ENCODE measurements at regions not wholly inside any gene's neighbourhood (a gene's known extent, or its start where the extent isn't known, plus 50 kb on each side); places are given as distances from the start of the nearest gene placed in this dataset.

- no peak for DNase-seq
- Histone ChIP-seq H3K9me3 (ENCODE audit: control insufficient read depth, low read depth, low read length) (no peaks in the 10 kb centered on the region), H3K27me3 (ENCODE audit: control insufficient read depth, insufficient read depth, low read length) (no peaks in the 10 kb centered on the region), H3K4me1 (ENCODE audit: control insufficient read depth, insufficient read depth, low read length) (no peaks in the 10 kb centered on the region), H3K27ac (ENCODE audit: low read length) (no peak overlapping the region), H3K4me3 (ENCODE audit: low read length) (no peak overlapping the region), H3K36me3 (ENCODE audit: control insufficient read depth, insufficient read depth, low read length) (no peaks in the 10 kb centered on the region)
- WGBS (ENCODE audit: insufficient coverage, low lambda C conversion rate): 83% methylated on average over 1 of the region's 2 CpGs
Measured at GRCh38 chr14:85788470-85789233, 258.7 kb downstream of the FLRT2 start.

GRCh38 chr14:85766295-85766694 lies 236.4 kb downstream of the FLRT2 start:
- Histone ChIP-seq H3K36me3 (ENCODE audit: control insufficient read depth, insufficient read depth, low read length) (no peaks in the 10 kb centered on the region), H3K9me3 (ENCODE audit: control insufficient read depth, low read depth, low read length) (no peaks in the 10 kb centered on the region), H3K4me3 (ENCODE audit: low read length) (no peak overlapping the region), H3K27ac (ENCODE audit: low read length) (no peak overlapping the region), H3K4me1 (ENCODE audit: control insufficient read depth, insufficient read depth, low read length) (no peaks in the 10 kb centered on the region), H3K27me3 (ENCODE audit: control insufficient read depth, insufficient read depth, low read length) (peaks cover 2% of the 10 kb centered on the region)
- DNase-seq: no peak
- no CpG with 5 or more reads among the region's 3 CpGs for WGBS (ENCODE audit: insufficient coverage, low lambda C conversion rate)

GRCh38 chr14:85764822-85765221 lies 234.9 kb downstream of the FLRT2 start:
- H3K36me3 ChIP-seq (ENCODE audit: control insufficient read depth, insufficient read depth, low read length): no peaks in the 10 kb centered on the region
- H3K4me3 ChIP-seq (ENCODE audit: low read length): no peak overlapping the region
- no peaks in the 10 kb centered on the region for H3K4me1 ChIP-seq (ENCODE audit: control insufficient read depth, insufficient read depth, low read length)
- H3K27me3 ChIP-seq (ENCODE audit: control insufficient read depth, insufficient read depth, low read length): peaks cover 2% of the 10 kb centered on the region
- no CpG with 5 or more reads among the region's 6 CpGs for WGBS (ENCODE audit: insufficient coverage, low lambda C conversion rate)
- no peaks in the 10 kb centered on the region for H3K9me3 ChIP-seq (ENCODE audit: control insufficient read depth, low read depth, low read length)
- no peak for DNase-seq
- H3K27ac ChIP-seq (ENCODE audit: low read length): no peak overlapping the region

- Histone ChIP-seq H3K27me3 (ENCODE audit: control insufficient read depth, insufficient read depth, low read length) (peaks cover 2% of the 10 kb centered on the region), H3K27ac (ENCODE audit: low read length) (no peak overlapping the region), H3K36me3 (ENCODE audit: control insufficient read depth, insufficient read depth, low read length) (no peaks in the 10 kb centered on the region), H3K4me3 (ENCODE audit: low read length) (no peak overlapping the region), H3K9me3 (ENCODE audit: control insufficient read depth, low read depth, low read length) (no peaks in the 10 kb centered on the region), H3K4me1 (ENCODE audit: control insufficient read depth, insufficient read depth, low read length) (no peaks in the 10 kb centered on the region)
- WGBS (ENCODE audit: insufficient coverage, low lambda C conversion rate): 100% methylated on average over 1 of the region's 4 CpGs
- no peak for DNase-seq
Measured at GRCh38 chr14:85762526-85762925, 232.6 kb downstream of the FLRT2 start.

GRCh38 chr14:85752175-85752574 lies 222.2 kb downstream of the FLRT2 start:
- H3K9me3 ChIP-seq (ENCODE audit: control insufficient read depth, low read depth, low read length): no peaks in the 10 kb centered on the region
- no peak for DNase-seq

GRCh38 chr14:85744573-85744972 lies 214.6 kb downstream of the FLRT2 start:
- no peaks in the 10 kb centered on the region for H3K9me3 ChIP-seq (ENCODE audit: control insufficient read depth, low read depth, low read length)
- no peak for DNase-seq
- no peaks in the 10 kb centered on the region for H3K36me3 ChIP-seq (ENCODE audit: control insufficient read depth, insufficient read depth, low read length)
- no peak overlapping the region for H3K4me3 ChIP-seq (ENCODE audit: low read length)
- WGBS (ENCODE audit: insufficient coverage, low lambda C conversion rate): 100% methylated on average over 2 of the region's 4 CpGs
- no peak overlapping the region for H3K27ac ChIP-seq (ENCODE audit: low read length)
- H3K27me3 ChIP-seq (ENCODE audit: control insufficient read depth, insufficient read depth, low read length): no peaks in the 10 kb centered on the region
- H3K4me1 ChIP-seq (ENCODE audit: control insufficient read depth, insufficient read depth, low read length): no peaks in the 10 kb centered on the region

More at GRCh38 chr14:85752175-85752574, 222.2 kb downstream of the FLRT2 start:
- Histone ChIP-seq H3K27ac (ENCODE audit: low read length) (no peak overlapping the region), H3K27me3 (ENCODE audit: control insufficient read depth, insufficient read depth, low read length) (no peaks in the 10 kb centered on the region), H3K4me1 (ENCODE audit: control insufficient read depth, insufficient read depth, low read length) (no peaks in the 10 kb centered on the region), H3K36me3 (ENCODE audit: control insufficient read depth, insufficient read depth, low read length) (no peaks in the 10 kb centered on the region), H3K4me3 (ENCODE audit: low read length) (no peak overlapping the region)
- WGBS (ENCODE audit: insufficient coverage, low lambda C conversion rate): 100% methylated on average over 1 of the region's 2 CpGs

- 50% methylated on average over 1 of the region's 1 CpG for WGBS (ENCODE audit: insufficient coverage, low lambda C conversion rate)
- no peaks in the 10 kb centered on the region for H3K9me3 ChIP-seq (ENCODE audit: control insufficient read depth, low read depth, low read length)
Measured at GRCh38 chr14:85732031-85732430, 202.1 kb downstream of the FLRT2 start.

GRCh38 chr14:85731186-85731585 lies 201.2 kb downstream of the FLRT2 start:
- no peaks in the 10 kb centered on the region for H3K36me3 ChIP-seq (ENCODE audit: control insufficient read depth, insufficient read depth, low read length)
- H3K27me3 ChIP-seq (ENCODE audit: control insufficient read depth, insufficient read depth, low read length): no peaks in the 10 kb centered on the region
- no peaks in the 10 kb centered on the region for H3K9me3 ChIP-seq (ENCODE audit: control insufficient read depth, low read depth, low read length)
- DNase-seq: no peak
- no peak overlapping the region for H3K27ac ChIP-seq (ENCODE audit: low read length)
- no peaks in the 10 kb centered on the region for H3K4me1 ChIP-seq (ENCODE audit: control insufficient read depth, insufficient read depth, low read length)
- no peak overlapping the region for H3K4me3 ChIP-seq (ENCODE audit: low read length)

More at GRCh38 chr14:85732031-85732430, 202.1 kb downstream of the FLRT2 start:
- Histone ChIP-seq H3K27me3 (ENCODE audit: control insufficient read depth, insufficient read depth, low read length) (no peaks in the 10 kb centered on the region), H3K4me1 (ENCODE audit: control insufficient read depth, insufficient read depth, low read length) (no peaks in the 10 kb centered on the region), H3K4me3 (ENCODE audit: low read length) (no peak overlapping the region), H3K27ac (ENCODE audit: low read length) (no peak overlapping the region), H3K36me3 (ENCODE audit: control insufficient read depth, insufficient read depth, low read length) (no peaks in the 10 kb centered on the region)
- no peak for DNase-seq

- DNase-seq: no peak
- 67% methylated on average over 1 of the region's 3 CpGs for WGBS (ENCODE audit: insufficient coverage, low lambda C conversion rate)
- Histone ChIP-seq H3K4me3 (ENCODE audit: low read length) (no peak overlapping the region), H3K4me1 (ENCODE audit: control insufficient read depth, insufficient read depth, low read length) (no peaks in the 10 kb centered on the region), H3K36me3 (ENCODE audit: control insufficient read depth, insufficient read depth, low read length) (no peaks in the 10 kb centered on the region), H3K9me3 (ENCODE audit: control insufficient read depth, low read depth, low read length) (no peaks in the 10 kb centered on the region), H3K27ac (ENCODE audit: low read length) (no peak overlapping the region), H3K27me3 (ENCODE audit: control insufficient read depth, insufficient read depth, low read length) (no peaks in the 10 kb centered on the region)
Measured at GRCh38 chr14:85728476-85729065, 198.6 kb downstream of the FLRT2 start.

GRCh38 chr14:85714069-85714468 lies 184.1 kb downstream of the FLRT2 start:
- Histone ChIP-seq H3K9me3 (ENCODE audit: control insufficient read depth, low read depth, low read length) (no peaks in the 10 kb centered on the region), H3K36me3 (ENCODE audit: control insufficient read depth, insufficient read depth, low read length) (no peaks in the 10 kb centered on the region), H3K27me3 (ENCODE audit: control insufficient read depth, insufficient read depth, low read length) (no peaks in the 10 kb centered on the region), H3K27ac (ENCODE audit: low read length) (no peak overlapping the region), H3K4me3 (ENCODE audit: low read length) (no peak overlapping the region), H3K4me1 (ENCODE audit: control insufficient read depth, insufficient read depth, low read length) (no peaks in the 10 kb centered on the region)
- DNase-seq: no peak
- 75% methylated on average over 1 of the region's 1 CpG for WGBS (ENCODE audit: insufficient coverage, low lambda C conversion rate)

GRCh38 chr14:85711620-85712019 lies 181.7 kb downstream of the FLRT2 start:
- Histone ChIP-seq H3K9me3 (ENCODE audit: control insufficient read depth, low read depth, low read length) (no peaks in the 10 kb centered on the region), H3K27me3 (ENCODE audit: control insufficient read depth, insufficient read depth, low read length) (no peaks in the 10 kb centered on the region), H3K4me3 (ENCODE audit: low read length) (no peak overlapping the region), H3K27ac (ENCODE audit: low read length) (no peak overlapping the region), H3K36me3 (ENCODE audit: control insufficient read depth, insufficient read depth, low read length) (no peaks in the 10 kb centered on the region), H3K4me1 (ENCODE audit: control insufficient read depth, insufficient read depth, low read length) (no peaks in the 10 kb centered on the region)
- WGBS (ENCODE audit: insufficient coverage, low lambda C conversion rate): no CpG with 5 or more reads among the region's 2 CpGs
- no peak for DNase-seq

Data from large intestine (tissue), 3 donors.